Activated CD4-positive, alpha-beta T cell treated with anti-CD3 and anti-CD28 coated beads, Interleukin-2, amount 10 ng/mL, durations not matched to agents 24 days and 14 days (primary cell): ENCODE measurements at regions not wholly inside any gene's neighbourhood (a gene's known extent, or its start where the extent isn't known, plus 50 kb on each side); places are given as distances from the start of the nearest gene placed in this dataset.

Experiments used
- DNase-seq: peaks from one replicate; pipeline ENCODE4 v3.0.0; 2022
- H3K27ac Mint-ChIP-seq: one replicate; pipeline ENCODE4 v1.8.0; 2022; ENCODE audit warnings: mild to moderate bottlenecking, mixed read lengths
- H3K27me3 Mint-ChIP-seq: one replicate; pipeline ENCODE4 v1.8.0; 2022; ENCODE audit warnings: mixed read lengths
- H3K36me3 Mint-ChIP-seq: one replicate; pipeline ENCODE4 v1.8.0; 2022; ENCODE audit warnings: low read depth, mild to moderate bottlenecking, mixed read lengths
- H3K4me1 Mint-ChIP-seq: one replicate; pipeline ENCODE4 v1.8.0; 2021; ENCODE audit warnings: mixed read lengths
- H3K4me3 Mint-ChIP-seq: one replicate; pipeline ENCODE4 v1.8.0; 2022; ENCODE audit warnings: mild to moderate bottlenecking, moderate library complexity, mixed read lengths
- H3K9me3 Mint-ChIP-seq: one replicate; pipeline ENCODE4 v1.8.0; 2021; ENCODE audit warnings: mixed read lengths
- intact Hi-C: fragments of 100-400 bp; cut with micrococcal nuclease; formaldehyde crosslinking; loops from one replicate; pipeline ENCODE4 v1.15.1; 2023

DNA sequence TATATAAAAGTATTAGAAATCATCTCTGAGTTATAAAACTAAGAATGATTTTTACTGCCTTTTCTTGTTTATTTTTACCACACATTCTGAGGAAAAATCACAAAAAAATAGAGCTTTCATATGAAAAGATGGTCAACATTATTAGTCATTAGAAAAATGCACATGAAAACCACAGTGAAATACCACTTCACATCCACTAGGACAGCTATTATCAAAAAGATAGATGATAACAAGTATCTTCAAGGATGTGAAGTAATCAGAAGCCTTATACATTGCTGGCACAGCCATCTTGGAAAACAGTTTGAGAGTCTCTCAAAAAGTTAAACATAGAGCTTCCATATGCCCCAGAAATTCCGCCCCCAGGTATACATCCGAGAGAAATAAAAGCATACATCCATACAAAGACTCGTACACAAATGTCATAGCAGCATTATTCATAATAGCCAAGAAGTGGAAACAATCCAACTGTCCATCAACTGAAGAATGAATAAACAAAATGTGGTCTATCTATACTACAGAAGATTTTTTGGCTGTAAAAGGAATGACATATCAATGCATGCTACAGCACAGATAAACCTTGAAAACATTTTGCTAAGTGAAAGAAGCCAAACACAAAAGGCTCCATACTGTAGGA lies 523.9 kb downstream of the FUT8 start:
- Mint-ChIP-seq H3K4me1 (peaks cover 48% of the 10 kb centered on the region), H3K27ac (peak overlapping the region; percentile 84), H3K36me3 (peaks cover 24% of the 10 kb centered on the region), H3K9me3 (peaks cover 35% of the 10 kb centered on the region), H3K27me3 (no peaks in the 10 kb centered on the region), H3K4me3 (peak overlapping the region; percentile 68)
- DNase-seq: no peak
- intact Hi-C loops: loop anchor here (2.0 kb wide), 1 partner anchor 90 kb away; no protein-coding TSS in a partner anchor

GRCh38 chr14:65937079-65937959 lies 524.8 kb downstream of the FUT8 start:
- H3K4me1 Mint-ChIP-seq: peaks cover 44% of the 10 kb centered on the region
- peak overlapping the region; percentile 68 for H3K4me3 Mint-ChIP-seq
- intact Hi-C loops: loop anchor here (1.0 to 2.0 kb wide), 2 partner anchors 9 to 91 kb away; no protein-coding TSS in a partner anchor
- no peaks in the 10 kb centered on the region for H3K27me3 Mint-ChIP-seq
- H3K27ac Mint-ChIP-seq: peak overlapping the region; percentile 84
- peaks cover 23% of the 10 kb centered on the region for H3K36me3 Mint-ChIP-seq
- peaks cover 35% of the 10 kb centered on the region for H3K9me3 Mint-ChIP-seq
- peak; percentile 68 for DNase-seq

DNA sequence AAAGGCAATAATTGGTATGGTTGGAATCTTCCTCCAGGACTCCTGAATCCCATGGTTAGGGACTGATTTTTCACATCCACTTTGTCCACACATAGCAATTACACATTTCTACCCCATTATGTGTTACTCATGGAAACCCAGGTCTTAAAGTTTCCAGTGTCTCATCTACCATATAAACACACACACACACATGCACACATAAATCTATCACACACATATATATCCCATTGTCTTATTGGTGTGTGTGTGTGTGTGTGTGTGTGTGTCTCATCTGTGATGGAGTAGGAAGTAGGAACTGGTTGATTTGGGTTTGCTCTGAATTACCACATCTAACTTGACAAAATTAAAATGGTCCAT lies 525.4 kb downstream of the FUT8 start:
- no peak for DNase-seq
- H3K27me3 Mint-ChIP-seq: no peaks in the 10 kb centered on the region
- intact Hi-C loops: loop anchor here (1.0 to 2.0 kb wide), 2 partner anchors 10 to 91 kb away; no protein-coding TSS in a partner anchor
- peak overlapping the region; percentile 84 for H3K27ac Mint-ChIP-seq
- peaks cover 40% of the 10 kb centered on the region for H3K4me1 Mint-ChIP-seq
- peak overlapping the region; percentile 10 for H3K4me3 Mint-ChIP-seq
- H3K9me3 Mint-ChIP-seq: peaks cover 32% of the 10 kb centered on the region
- H3K36me3 Mint-ChIP-seq: peaks cover 21% of the 10 kb centered on the region

GRCh38 chr14:65938738-65939137 lies 526.2 kb downstream of the FUT8 start:
- H3K36me3 Mint-ChIP-seq: peaks cover 18% of the 10 kb centered on the region
- H3K27ac Mint-ChIP-seq: no peak overlapping the region
- no peaks in the 10 kb centered on the region for H3K27me3 Mint-ChIP-seq
- intact Hi-C loops: no loop called here
- DNase-seq: no peak
- H3K4me1 Mint-ChIP-seq: peaks cover 40% of the 10 kb centered on the region
- H3K9me3 Mint-ChIP-seq: peaks cover 30% of the 10 kb centered on the region
- peak overlapping the region; percentile 14 for H3K4me3 Mint-ChIP-seq

DNA sequence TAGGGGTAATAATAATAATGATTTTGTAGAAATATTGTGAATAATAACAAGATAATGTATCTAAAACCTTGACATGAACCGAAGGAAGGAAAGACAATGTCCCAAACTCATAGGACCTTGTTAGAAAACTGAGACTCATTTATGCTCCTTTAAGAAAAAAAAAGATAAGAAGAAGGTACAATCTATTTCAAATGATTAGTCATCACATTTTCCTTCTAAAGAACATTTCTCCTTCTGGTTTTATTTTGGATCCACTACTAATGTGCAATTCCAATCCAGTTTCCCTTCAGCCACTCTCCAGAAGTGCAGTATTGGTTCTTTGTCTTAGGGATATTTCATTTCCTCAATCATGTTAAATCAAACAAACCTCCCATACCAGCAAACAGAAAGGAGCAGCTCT lies 526.7 kb downstream of the FUT8 start:
- H3K36me3 Mint-ChIP-seq: peaks cover 17% of the 10 kb centered on the region
- peaks cover 25% of the 10 kb centered on the region for H3K9me3 Mint-ChIP-seq
- intact Hi-C loops: no loop called here
- H3K4me1 Mint-ChIP-seq: peaks cover 44% of the 10 kb centered on the region
- no peak for DNase-seq
- no peaks in the 10 kb centered on the region for H3K27me3 Mint-ChIP-seq
- no peak overlapping the region for H3K4me3 Mint-ChIP-seq
- no peak overlapping the region for H3K27ac Mint-ChIP-seq

GRCh38 chr14:65940056-65940735 lies 527.7 kb downstream of the FUT8 start:
- Mint-ChIP-seq H3K9me3 (peaks cover 20% of the 10 kb centered on the region), H3K27me3 (no peaks in the 10 kb centered on the region), H3K36me3 (peaks cover 13% of the 10 kb centered on the region), H3K27ac (no peak overlapping the region), H3K4me3 (no peak overlapping the region), H3K4me1 (peaks cover 42% of the 10 kb centered on the region)
- intact Hi-C loops: no loop called here
- DNase-seq: no peak

GRCh38 chr14:65941091-65941490 lies 528.6 kb downstream of the FUT8 start:
- H3K27ac Mint-ChIP-seq: no peak overlapping the region
- intact Hi-C loops: no loop called here
- peaks cover 13% of the 10 kb centered on the region for H3K36me3 Mint-ChIP-seq
- peaks cover 20% of the 10 kb centered on the region for H3K9me3 Mint-ChIP-seq
- no peak overlapping the region for H3K4me3 Mint-ChIP-seq
- DNase-seq: no peak
- peaks cover 3% of the 10 kb centered on the region for H3K27me3 Mint-ChIP-seq
- H3K4me1 Mint-ChIP-seq: peaks cover 44% of the 10 kb centered on the region

DNA sequence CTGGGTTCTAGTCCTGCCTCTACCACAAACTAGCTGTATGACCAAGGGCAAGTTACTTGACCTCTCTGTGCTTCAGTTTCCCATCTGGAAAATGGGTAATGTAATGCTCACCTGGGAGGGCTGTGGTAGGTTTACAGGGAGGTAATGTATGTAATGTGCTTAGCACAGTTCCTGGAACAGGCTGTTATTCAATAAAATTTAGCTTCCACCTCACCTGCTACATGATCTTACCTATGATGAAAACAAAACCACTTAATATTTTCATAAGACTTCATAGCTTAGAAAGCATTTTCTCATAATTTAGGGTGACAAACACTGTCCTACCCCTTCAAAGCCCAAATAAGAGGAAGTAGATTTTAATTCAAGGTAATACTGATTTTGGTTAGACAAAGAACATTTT lies 530.6 kb downstream of the FUT8 start:
- H3K27me3 Mint-ChIP-seq: peaks cover 4% of the 10 kb centered on the region
- no peak for DNase-seq
- H3K4me3 Mint-ChIP-seq: no peak overlapping the region
- intact Hi-C loops: no loop called here
- peaks cover 36% of the 10 kb centered on the region for H3K4me1 Mint-ChIP-seq
- no peak overlapping the region for H3K27ac Mint-ChIP-seq
- H3K36me3 Mint-ChIP-seq: peaks cover 6% of the 10 kb centered on the region
- H3K9me3 Mint-ChIP-seq: peaks cover 9% of the 10 kb centered on the region

- H3K27ac Mint-ChIP-seq: no peak overlapping the region
- intact Hi-C loops: no loop called here
- H3K27me3 Mint-ChIP-seq: peaks cover 7% of the 10 kb centered on the region
- peaks cover 4% of the 10 kb centered on the region for H3K9me3 Mint-ChIP-seq
- peaks cover 2% of the 10 kb centered on the region for H3K36me3 Mint-ChIP-seq
- peaks cover 37% of the 10 kb centered on the region for H3K4me1 Mint-ChIP-seq
- no peak overlapping the region for H3K4me3 Mint-ChIP-seq
- no peak for DNase-seq
Measured at GRCh38 chr14:65943916-65944410, 531.4 kb downstream of the FUT8 start.

DNA sequence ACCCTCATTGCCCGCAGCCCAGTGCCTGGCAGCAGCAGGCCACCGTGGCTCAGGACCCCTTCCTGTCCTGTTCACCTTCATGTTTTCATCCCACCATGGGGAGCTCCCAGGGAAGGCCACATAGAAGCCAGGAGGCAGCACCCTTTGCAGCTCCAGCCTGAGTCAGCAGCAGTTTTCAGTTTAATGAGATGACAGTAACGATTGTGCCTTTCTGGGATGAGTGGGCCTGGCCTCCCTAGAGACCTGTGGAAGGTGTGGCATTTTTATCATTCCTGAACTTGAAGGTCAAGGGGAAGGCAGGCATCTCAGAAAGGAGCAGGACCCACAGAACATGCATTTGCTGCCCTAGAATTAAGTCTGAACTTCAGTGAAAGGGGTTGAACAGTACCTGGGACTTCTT lies 532.8 kb downstream of the FUT8 start:
- Mint-ChIP-seq H3K4me1 (peaks cover 41% of the 10 kb centered on the region), H3K27ac (no peak overlapping the region), H3K27me3 (peaks cover 8% of the 10 kb centered on the region), H3K9me3 (peaks cover 4% of the 10 kb centered on the region), H3K4me3 (no peak overlapping the region), H3K36me3 (peaks cover 2% of the 10 kb centered on the region)
- intact Hi-C loops: loop anchor here (5.0 kb wide), 1 partner anchor 733 kb away; no protein-coding TSS in a partner anchor
- DNase-seq: no peak

DNA sequence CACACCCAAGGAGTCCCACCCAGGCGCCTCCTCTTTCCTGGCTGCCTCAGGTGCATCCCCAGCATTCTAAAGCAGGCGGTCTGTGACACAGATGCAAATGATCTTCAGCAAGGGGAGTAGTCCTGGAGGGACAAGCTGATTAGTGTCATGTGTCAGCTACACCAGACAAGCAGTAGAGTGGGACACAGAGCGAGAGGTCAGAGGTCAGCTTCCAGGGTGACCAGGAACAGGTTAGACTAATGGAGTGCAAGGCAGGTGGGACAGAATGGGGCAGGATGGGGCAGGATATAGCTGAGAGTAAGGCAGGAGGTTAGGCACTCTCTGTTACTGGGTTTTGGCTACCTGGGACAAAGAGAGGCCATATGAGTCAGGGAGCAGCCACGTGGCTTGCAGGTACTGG lies 534.0 kb downstream of the FUT8 start:
- intact Hi-C loops: loop anchor here (5.0 kb wide), 1 partner anchor 734 kb away; no protein-coding TSS in a partner anchor

DNA sequence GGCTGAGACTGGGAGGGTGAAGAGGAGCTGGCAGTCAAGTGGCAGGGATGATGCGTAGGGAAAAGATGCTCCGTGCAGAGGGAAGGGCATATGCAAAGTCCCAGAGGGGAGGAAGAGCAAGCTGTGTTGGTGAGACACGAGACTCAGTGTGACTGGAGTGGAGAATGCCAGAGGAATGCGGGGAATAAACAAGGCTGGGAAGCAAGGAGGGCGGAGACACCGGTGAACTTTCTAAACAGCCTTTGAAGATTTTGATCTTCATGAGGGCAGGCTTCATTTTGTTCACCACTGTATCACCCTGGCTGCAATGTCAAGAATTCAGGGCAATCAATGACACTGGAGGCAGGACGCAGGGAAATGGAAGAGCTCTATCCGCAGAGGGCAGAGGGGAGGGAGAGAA lies 535.8 kb downstream of the FUT8 start:
- H3K27me3 Mint-ChIP-seq: peaks cover 9% of the 10 kb centered on the region
- peaks cover 44% of the 10 kb centered on the region for H3K4me1 Mint-ChIP-seq
- H3K4me3 Mint-ChIP-seq: no peak overlapping the region
- no peak for DNase-seq
- peak overlapping the region; percentile 16 for H3K27ac Mint-ChIP-seq
- peaks cover 8% of the 10 kb centered on the region for H3K9me3 Mint-ChIP-seq
- H3K36me3 Mint-ChIP-seq: peaks cover 2% of the 10 kb centered on the region
- intact Hi-C loops: loop anchor here (5.0 kb wide), 1 partner anchor 736 kb away; no protein-coding TSS in a partner anchor

More for the DNA sequence above, 534.0 kb downstream of the FUT8 start:
- Mint-ChIP-seq H3K27me3 (peaks cover 9% of the 10 kb centered on the region), H3K4me3 (no peak overlapping the region), H3K4me1 (peaks cover 44% of the 10 kb centered on the region), H3K9me3 (peaks cover 7% of the 10 kb centered on the region), H3K27ac (no peak overlapping the region), H3K36me3 (peaks cover 2% of the 10 kb centered on the region)
- no peak for DNase-seq

DNA sequence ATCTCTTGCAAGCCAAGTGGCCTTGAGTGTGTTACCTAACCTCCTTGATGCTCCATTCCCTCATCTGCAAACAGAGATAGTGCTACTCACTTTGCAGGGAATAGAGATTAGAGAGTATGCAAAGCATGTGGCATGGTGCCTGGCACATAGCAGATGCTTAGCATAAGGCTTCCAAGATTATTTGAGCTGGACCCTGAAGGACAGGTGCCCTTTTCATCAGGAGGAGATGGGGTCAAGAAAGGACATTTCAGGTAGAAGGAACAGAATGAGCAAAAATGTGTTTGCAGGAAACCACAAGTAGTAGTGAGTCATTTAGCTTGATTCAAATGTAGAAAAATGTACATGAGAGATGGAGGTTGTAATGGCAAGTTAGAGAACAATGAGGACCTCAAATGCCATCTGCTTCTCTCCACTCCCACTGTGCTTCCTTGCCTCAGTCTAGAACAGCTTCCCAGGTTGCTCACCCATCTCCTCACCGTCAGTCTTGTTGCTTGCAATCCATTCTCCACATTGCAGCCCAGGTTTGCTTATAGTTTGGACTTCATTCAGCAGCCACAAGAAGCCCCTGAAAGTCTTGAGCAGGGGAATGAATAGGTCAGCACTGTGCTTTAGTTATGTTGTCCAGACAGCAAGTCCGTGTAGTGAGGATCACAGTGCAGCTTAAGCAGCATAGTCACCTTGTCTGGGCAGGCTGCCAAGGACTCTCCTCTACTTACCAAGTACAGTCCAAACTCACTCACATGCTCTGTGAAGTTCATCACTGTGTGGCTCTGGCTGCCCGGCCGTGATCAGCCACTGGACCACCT lies 536.3 kb upstream of the CCDC196 start:
- peak; percentile 71 for DNase-seq
- Mint-ChIP-seq H3K9me3 (peaks cover 8% of the 10 kb centered on the region), H3K4me1 (peaks cover 40% of the 10 kb centered on the region), H3K36me3 (peaks cover 2% of the 10 kb centered on the region), H3K4me3 (peak overlapping the region; percentile 14), H3K27ac (peak overlapping the region; percentile 82), H3K27me3 (peaks cover 9% of the 10 kb centered on the region)
- intact Hi-C loops: loop anchor here (1.0 to 10.0 kb wide), 6 partner anchors 9 to 738 kb away; no protein-coding TSS in a partner anchor
